Activated CD8-positive, alpha-beta memory T cell treated with anti-CD3 and anti-CD28 coated beads, Interleukin-2, amount 10 ng/mL, durations not matched to agents 7 days and 5 days (primary cell): ENCODE measurements at regions not wholly inside any gene's neighbourhood (a gene's known extent, or its start where the extent isn't known, plus 50 kb on each side); places are given as distances from the start of the nearest gene placed in this dataset.

Experiments
- ATAC-seq: fragments of 150-1000 bp; cut with Tn5 transposase; one replicate; pipeline ENCODE4 v1.10.0; 2021; ENCODE audit warnings: moderate library complexity
- CTCF ChIA-PET: fragments of 350-600 bp; sonication (Branson Sonifier 250); formaldehyde crosslinking; loops from one replicate; lab custom pipeline; 2021; ENCODE audit warnings: antibody characterized with exemption; lab: Charles Lee
- DNase-seq: peaks from one replicate; pipeline ENCODE4 v3.0.0-alpha.2; 2020
- H3K27ac Mint-ChIP-seq: one replicate; pipeline ENCODE4 v1.8.0; 2021; ENCODE audit warnings: mild to moderate bottlenecking, mixed read lengths
- H3K27me3 Mint-ChIP-seq: one replicate; pipeline ENCODE4 v1.8.0; 2021; ENCODE audit warnings: mixed read lengths
- H3K36me3 Mint-ChIP-seq: one replicate; pipeline ENCODE4 v1.8.0; 2021; ENCODE audit warnings: mild to moderate bottlenecking, mixed read lengths
- H3K4me1 Mint-ChIP-seq: one replicate; pipeline ENCODE4 v1.8.0; 2021; ENCODE audit warnings: mixed read lengths
- H3K4me3 Mint-ChIP-seq: one replicate; pipeline ENCODE4 v1.8.0; 2021; ENCODE audit warnings: mild to moderate bottlenecking, moderate library complexity, mixed read lengths
- H3K9me3 Mint-ChIP-seq: one replicate; pipeline ENCODE4 v1.8.0; 2022; ENCODE audit warnings: low read depth, mixed read lengths

GRCh38 chr4:24073948-24074347 is 184.1 kb upstream of the PPARGC1A start:
- Mint-ChIP-seq H3K9me3 (peaks cover 4% of the 10 kb centered on the region), H3K27me3 (no peaks in the 10 kb centered on the region), H3K4me3 (no peak overlapping the region), H3K27ac (no peak overlapping the region), H3K4me1 (no peaks in the 10 kb centered on the region), H3K36me3 (no peaks in the 10 kb centered on the region)
- DNase-seq (no peak), ATAC-seq (no peak)
- CTCF ChIA-PET: no interaction called here

- Mint-ChIP-seq H3K27ac (no peak overlapping the region), H3K36me3 (no peaks in the 10 kb centered on the region), H3K9me3 (peaks cover 4% of the 10 kb centered on the region), H3K27me3 (no peaks in the 10 kb centered on the region), H3K4me1 (no peaks in the 10 kb centered on the region), H3K4me3 (no peak overlapping the region)
- ATAC-seq: no peak
- no peak for DNase-seq
- CTCF ChIA-PET: no interaction called here
These were observed 181.9 kb upstream of the PPARGC1A start for GRCh38 chr4:24071612-24072372.

- H3K9me3 Mint-ChIP-seq: no peaks in the 10 kb centered on the region
- H3K27ac Mint-ChIP-seq: no peak overlapping the region
- no peaks in the 10 kb centered on the region for H3K36me3 Mint-ChIP-seq
- CTCF ChIA-PET: no interaction called here
- no peaks in the 10 kb centered on the region for H3K4me1 Mint-ChIP-seq
- no peaks in the 10 kb centered on the region for H3K27me3 Mint-ChIP-seq
- no peak for DNase-seq
- no peak for ATAC-seq
- H3K4me3 Mint-ChIP-seq: no peak overlapping the region
These were observed 180.3 kb upstream of the PPARGC1A start for GRCh38 chr4:24070117-24070516.

GRCh38 chr4:24067367-24068193 is 177.7 kb upstream of the PPARGC1A start:
- no peak overlapping the region for H3K4me3 Mint-ChIP-seq
- H3K27ac Mint-ChIP-seq: no peak overlapping the region
- H3K27me3 Mint-ChIP-seq: no peaks in the 10 kb centered on the region
- H3K9me3 Mint-ChIP-seq: no peaks in the 10 kb centered on the region
- no peaks in the 10 kb centered on the region for H3K4me1 Mint-ChIP-seq
- DNase-seq: no peak
- no peaks in the 10 kb centered on the region for H3K36me3 Mint-ChIP-seq
- CTCF ChIA-PET: no interaction called here
- no peak for ATAC-seq

GRCh38 chr4:24065974-24066373 is 176.1 kb upstream of the PPARGC1A start:
- Mint-ChIP-seq H3K4me1 (no peaks in the 10 kb centered on the region), H3K27me3 (no peaks in the 10 kb centered on the region), H3K9me3 (no peaks in the 10 kb centered on the region), H3K36me3 (no peaks in the 10 kb centered on the region), H3K4me3 (no peak overlapping the region), H3K27ac (no peak overlapping the region)
- DNase-seq (no peak), ATAC-seq (no peak)
- CTCF ChIA-PET: no interaction called here

- CTCF ChIA-PET: no interaction called here
- H3K27ac Mint-ChIP-seq: no peak overlapping the region
- ATAC-seq (no peak), DNase-seq (no peak)
- H3K36me3 Mint-ChIP-seq: no peaks in the 10 kb centered on the region
- no peaks in the 10 kb centered on the region for H3K27me3 Mint-ChIP-seq
- no peaks in the 10 kb centered on the region for H3K4me1 Mint-ChIP-seq
- H3K9me3 Mint-ChIP-seq: no peaks in the 10 kb centered on the region
- no peak overlapping the region for H3K4me3 Mint-ChIP-seq
These were observed 173.9 kb upstream of the PPARGC1A start for GRCh38 chr4:24063731-24064130.

- H3K9me3 Mint-ChIP-seq: no peaks in the 10 kb centered on the region
- H3K36me3 Mint-ChIP-seq: no peaks in the 10 kb centered on the region
- ATAC-seq: no peak
These were observed 171.1 kb upstream of the PPARGC1A start for GRCh38 chr4:24060932-24061331.

GRCh38 chr4:24059839-24060238 is 170.0 kb upstream of the PPARGC1A start:
- Mint-ChIP-seq H3K36me3 (no peaks in the 10 kb centered on the region), H3K4me1 (no peaks in the 10 kb centered on the region), H3K4me3 (no peak overlapping the region), H3K27me3 (no peaks in the 10 kb centered on the region), H3K9me3 (no peaks in the 10 kb centered on the region), H3K27ac (no peak overlapping the region)
- no peak for DNase-seq
- ATAC-seq: no peak
- CTCF ChIA-PET: no interaction called here

More at GRCh38 chr4:24060932-24061331, 171.1 kb upstream of the PPARGC1A start:
- DNase-seq: no peak
- H3K27ac Mint-ChIP-seq: no peak overlapping the region
- H3K27me3 Mint-ChIP-seq: no peaks in the 10 kb centered on the region
- H3K4me3 Mint-ChIP-seq: no peak overlapping the region
- CTCF ChIA-PET: no interaction called here
- no peaks in the 10 kb centered on the region for H3K4me1 Mint-ChIP-seq

- no peak overlapping the region for H3K27ac Mint-ChIP-seq
- DNase-seq (no peak), ATAC-seq (no peak)
- no peaks in the 10 kb centered on the region for H3K4me1 Mint-ChIP-seq
- CTCF ChIA-PET: no interaction called here
- H3K36me3 Mint-ChIP-seq: no peaks in the 10 kb centered on the region
- no peaks in the 10 kb centered on the region for H3K27me3 Mint-ChIP-seq
- no peak overlapping the region for H3K4me3 Mint-ChIP-seq
- no peaks in the 10 kb centered on the region for H3K9me3 Mint-ChIP-seq
These were observed 168.2 kb upstream of the PPARGC1A start for GRCh38 chr4:24057915-24058559.

- H3K4me1 Mint-ChIP-seq: no peaks in the 10 kb centered on the region
- DNase-seq (no peak), ATAC-seq (no peak)
- no peaks in the 10 kb centered on the region for H3K36me3 Mint-ChIP-seq
- no peak overlapping the region for H3K27ac Mint-ChIP-seq
- CTCF ChIA-PET: no interaction called here
- no peaks in the 10 kb centered on the region for H3K27me3 Mint-ChIP-seq
- no peak overlapping the region for H3K4me3 Mint-ChIP-seq
- H3K9me3 Mint-ChIP-seq: no peaks in the 10 kb centered on the region
These were observed 166.4 kb upstream of the PPARGC1A start for GRCh38 chr4:24056289-24056688.

- no peaks in the 10 kb centered on the region for H3K27me3 Mint-ChIP-seq
- no peak for DNase-seq
- ATAC-seq: no peak
- H3K9me3 Mint-ChIP-seq: no peaks in the 10 kb centered on the region
- H3K36me3 Mint-ChIP-seq: no peaks in the 10 kb centered on the region
- H3K4me1 Mint-ChIP-seq: no peaks in the 10 kb centered on the region
- H3K4me3 Mint-ChIP-seq: no peak overlapping the region
- no peak overlapping the region for H3K27ac Mint-ChIP-seq
- CTCF ChIA-PET: no interaction called here
These were observed 165.8 kb upstream of the PPARGC1A start for GRCh38 chr4:24055623-24056022.

GRCh38 chr4:24054910-24055309 is 165.1 kb upstream of the PPARGC1A start:
- no peak overlapping the region for H3K27ac Mint-ChIP-seq
- DNase-seq: no peak
- H3K27me3 Mint-ChIP-seq: no peaks in the 10 kb centered on the region
- H3K4me3 Mint-ChIP-seq: no peak overlapping the region
- ATAC-seq: no peak
- no peaks in the 10 kb centered on the region for H3K9me3 Mint-ChIP-seq
- H3K36me3 Mint-ChIP-seq: no peaks in the 10 kb centered on the region
- no peaks in the 10 kb centered on the region for H3K4me1 Mint-ChIP-seq
- CTCF ChIA-PET: no interaction called here

- H3K27ac Mint-ChIP-seq: no peak overlapping the region
These were observed 164.1 kb upstream of the PPARGC1A start for GRCh38 chr4:24053934-24054333.

More at GRCh38 chr4:24053934-24054333, 164.1 kb upstream of the PPARGC1A start:
- Mint-ChIP-seq H3K4me3 (no peak overlapping the region), H3K27me3 (no peaks in the 10 kb centered on the region), H3K9me3 (no peaks in the 10 kb centered on the region), H3K4me1 (no peaks in the 10 kb centered on the region), H3K36me3 (no peaks in the 10 kb centered on the region)
- ATAC-seq: no peak
- DNase-seq: no peak
- CTCF ChIA-PET: no interaction called here
